Uterus (tissue), 3 donors: ENCODE measurements at regions not wholly inside any gene's neighbourhood (a gene's known extent, or its start where the extent isn't known, plus 50 kb on each side); places are given as distances from the start of the nearest gene placed in this dataset.
"Not testable (repeated sequence)": the region's sequence is repeated elsewhere in the genome, so short reads cannot be mapped to it uniquely, and the experiment has no call there.

Experiments used
- DNase-seq, 2 donors: peaks; one replicate each; pipeline ENCODE4 v3.0.0-alpha.2; 2019 to 2020
- H3K27ac ChIP-seq, 2 donors: fragments of 200-600 bp; sonication (generic); 1 replicate in 1 of 2; 2 replicates in 1 of 2; pipeline ENCODE4 v1.5.1; 2016 to 2018
- H3K27me3 ChIP-seq, 2 donors: fragments of 200-600 bp; sonication (generic); one replicate each; pipeline ENCODE4 v1.5.1; 2018 to 2019; ENCODE audit warnings: control low read depth in 1 of 2
- H3K36me3 ChIP-seq, 2 donors: fragments of 200-600 bp; sonication (generic); one replicate each; pipeline ENCODE4 v1.5.1; 2019; ENCODE audit warnings: control low read depth in 1 of 2
- H3K4me1 ChIP-seq, 2 donors: fragments of 200-600 bp; sonication (generic); one replicate each; pipeline ENCODE4 v1.5.1; 2018 to 2019; ENCODE audit warnings: control low read depth in 1 of 2
- H3K4me3 ChIP-seq, 2 donors: fragments of 200-600 bp; sonication (generic); 1 replicate in 1 of 2; 2 replicates in 1 of 2; pipeline ENCODE4 v1.5.1; 2018 to 2019; ENCODE audit warnings: mild to moderate bottlenecking in 1 of 2
- H3K9me3 ChIP-seq, 2 donors: fragments of 200-600 bp; sonication (generic); one replicate each; pipeline ENCODE4 v1.5.1; 2019; ENCODE audit warnings: control low read depth in 1 of 2
- POLR2A ChIP-seq, 2 donors: fragments of 450-650 bp; IDR thresholded peaks; one replicate each; pipeline ENCODE4 v1.6.1; 2016; ENCODE audit warnings: antibody characterized with exemption in 2 of 2, mild to moderate bottlenecking in 1 of 2, moderate library complexity in 1 of 2
- intact Hi-C: fragments of 100-400 bp; cut with DNase I; formaldehyde crosslinking; loops from one replicate; pipeline ENCODE4 v1.15.1; 2023; ENCODE audit warnings: low total_unique reads
- TF ChIP-seq, protein P1 (sequence below), 4 experiments: fragments of 200-600 bp in 2 of 4; fragments of 450-650 bp in 2 of 4; sonication (generic) in 2 of 4; IDR thresholded peaks; one replicate each; pipeline ENCODE4 v1.5.1; 2016 to 2019; ENCODE audit warnings: antibody characterized with exemption in 4 of 4, mild to moderate bottlenecking in 2 of 4, moderate library complexity in 1 of 4
- donor health status: DM: yes; HTN: yes; CAD: no.

DNA sequence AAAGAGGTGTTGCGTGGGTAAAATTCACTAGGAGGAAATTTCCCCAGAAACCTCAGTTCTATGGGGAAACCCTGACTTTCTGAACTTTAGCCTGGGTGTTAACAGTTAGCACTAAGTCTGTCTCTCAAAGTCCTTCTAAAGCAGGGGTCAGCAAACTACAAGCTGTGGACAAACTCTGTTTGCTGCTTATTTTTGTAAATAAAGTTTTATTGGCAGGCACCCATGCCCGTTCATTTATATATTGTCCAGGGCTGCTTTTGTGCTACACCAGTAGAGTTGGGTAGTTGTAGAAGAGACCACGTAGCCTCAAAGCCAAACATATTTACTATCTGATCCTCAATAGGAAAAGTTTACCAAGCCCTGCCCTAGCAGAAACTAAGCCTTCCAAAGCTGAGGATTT, 159.7 kb downstream of the USP31 start:
- TF ChIP-seq POLR2A (IDR thresholded peaks at IDR 0.05) = no peak
- TF ChIP-seq, protein P1, sequence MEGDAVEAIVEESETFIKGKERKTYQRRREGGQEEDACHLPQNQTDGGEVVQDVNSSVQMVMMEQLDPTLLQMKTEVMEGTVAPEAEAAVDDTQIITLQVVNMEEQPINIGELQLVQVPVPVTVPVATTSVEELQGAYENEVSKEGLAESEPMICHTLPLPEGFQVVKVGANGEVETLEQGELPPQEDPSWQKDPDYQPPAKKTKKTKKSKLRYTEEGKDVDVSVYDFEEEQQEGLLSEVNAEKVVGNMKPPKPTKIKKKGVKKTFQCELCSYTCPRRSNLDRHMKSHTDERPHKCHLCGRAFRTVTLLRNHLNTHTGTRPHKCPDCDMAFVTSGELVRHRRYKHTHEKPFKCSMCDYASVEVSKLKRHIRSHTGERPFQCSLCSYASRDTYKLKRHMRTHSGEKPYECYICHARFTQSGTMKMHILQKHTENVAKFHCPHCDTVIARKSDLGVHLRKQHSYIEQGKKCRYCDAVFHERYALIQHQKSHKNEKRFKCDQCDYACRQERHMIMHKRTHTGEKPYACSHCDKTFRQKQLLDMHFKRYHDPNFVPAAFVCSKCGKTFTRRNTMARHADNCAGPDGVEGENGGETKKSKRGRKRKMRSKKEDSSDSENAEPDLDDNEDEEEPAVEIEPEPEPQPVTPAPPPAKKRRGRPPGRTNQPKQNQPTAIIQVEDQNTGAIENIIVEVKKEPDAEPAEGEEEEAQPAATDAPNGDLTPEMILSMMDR (IDR thresholded peaks at IDR 0.05) = no peak
- peaks cover 0 to 2% of the 10 kb centered on the region in 2 donors for H3K9me3 ChIP-seq

DNA sequence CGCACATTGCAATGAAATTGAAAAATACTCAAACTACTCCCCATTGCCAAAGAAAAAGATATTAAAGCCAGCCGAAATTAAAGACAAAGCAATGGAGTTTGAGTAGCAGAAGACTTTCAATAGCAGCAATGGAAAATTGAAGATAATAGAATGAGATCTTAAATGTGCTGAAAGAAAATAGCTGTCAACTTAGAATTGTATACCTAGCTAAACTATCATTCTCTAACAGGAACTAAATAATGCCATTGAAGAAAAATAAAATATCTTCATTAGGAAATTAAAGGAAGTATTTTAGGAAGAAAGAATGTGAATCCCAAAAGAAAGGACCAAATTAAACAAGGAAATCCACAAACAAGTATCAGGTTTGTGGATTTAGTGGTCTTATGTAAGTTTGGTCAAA, 165.6 kb downstream of the USP31 start:
- H3K9me3 ChIP-seq = peaks cover 0 to 11% of the 10 kb centered on the region in 2 donors
- H3K27me3 ChIP-seq = no peaks in the 10 kb centered on the region
- H3K4me1 ChIP-seq = no peaks in the 10 kb centered on the region
- intact Hi-C loops = no loop called here
- no peak overlapping the region for H3K27ac ChIP-seq
- no peak for DNase-seq
- H3K36me3 ChIP-seq = no peaks in the 10 kb centered on the region
- H3K4me3 ChIP-seq = no peak overlapping the region
- no peak for TF ChIP-seq POLR2A (IDR thresholded peaks at IDR 0.05)

More for the DNA sequence above, 159.7 kb downstream of the USP31 start:
- intact Hi-C loops = no loop called here
- Histone ChIP-seq H3K36me3 (no peaks in the 10 kb centered on the region), H3K4me3 (no peak overlapping the region), H3K27ac (no peak overlapping the region), H3K4me1 (no peaks in the 10 kb centered on the region), H3K27me3 (no peaks in the 10 kb centered on the region)
- no peak for DNase-seq

DNA sequence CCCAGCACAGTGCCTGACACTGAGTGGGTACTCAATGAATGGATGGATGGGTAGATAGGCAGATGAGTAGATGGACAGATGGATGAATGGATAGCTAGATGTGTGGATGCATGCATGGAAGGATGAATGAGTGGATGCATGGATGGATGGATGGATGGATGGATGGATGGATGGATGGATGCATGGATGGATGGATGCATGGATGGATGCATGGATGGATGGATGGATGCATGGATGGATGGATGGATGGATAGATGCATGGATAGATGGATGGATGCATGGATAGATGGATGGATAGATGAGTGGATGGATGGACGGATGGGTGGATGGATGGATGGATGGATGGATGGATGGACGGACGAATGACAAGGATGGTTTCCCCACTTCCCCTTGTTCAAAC, 166.6 kb downstream of the HS3ST2 start:
- H3K27me3 ChIP-seq, intact Hi-C loops, H3K36me3 ChIP-seq, H3K4me3 ChIP-seq, DNase-seq, H3K4me1 ChIP-seq, H3K27ac ChIP-seq: not testable (repeated sequence)
- peaks cover 0 to 11% of the 10 kb centered on the region in 2 donors for H3K9me3 ChIP-seq

DNA sequence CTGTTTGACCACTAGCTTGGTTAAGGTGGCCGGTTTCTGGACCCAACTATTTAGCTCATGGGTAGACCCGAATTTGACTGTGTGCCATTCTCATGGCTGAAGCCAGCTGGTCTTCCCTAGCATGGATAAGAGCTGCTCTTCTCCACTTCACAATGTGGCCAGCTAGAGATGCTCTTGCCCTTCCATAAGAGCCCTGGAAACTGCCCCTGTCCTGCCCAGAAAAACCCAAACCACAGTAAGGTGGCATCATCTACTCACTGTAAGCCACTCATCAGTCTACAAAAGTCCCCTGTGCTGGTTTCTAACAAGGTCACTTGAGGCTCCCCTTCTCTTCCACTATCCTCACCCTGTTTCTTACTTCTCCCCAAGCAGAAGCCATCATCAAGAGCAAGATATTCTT, 165.1 kb downstream of the HS3ST2 start:
- no peak overlapping the region for H3K27ac ChIP-seq
- H3K4me3 ChIP-seq = no peak overlapping the region
- H3K9me3 ChIP-seq = peaks cover 0 to 5% of the 10 kb centered on the region in 2 donors
- H3K36me3 ChIP-seq = no peaks in the 10 kb centered on the region
- TF ChIP-seq, protein P1 (IDR thresholded peaks at IDR 0.05) = no peak
- no peak for TF ChIP-seq POLR2A (IDR thresholded peaks at IDR 0.05)
- intact Hi-C loops = no loop called here
- DNase-seq = no peak
- no peaks in the 10 kb centered on the region for H3K27me3 ChIP-seq
- no peaks in the 10 kb centered on the region for H3K4me1 ChIP-seq

DNA sequence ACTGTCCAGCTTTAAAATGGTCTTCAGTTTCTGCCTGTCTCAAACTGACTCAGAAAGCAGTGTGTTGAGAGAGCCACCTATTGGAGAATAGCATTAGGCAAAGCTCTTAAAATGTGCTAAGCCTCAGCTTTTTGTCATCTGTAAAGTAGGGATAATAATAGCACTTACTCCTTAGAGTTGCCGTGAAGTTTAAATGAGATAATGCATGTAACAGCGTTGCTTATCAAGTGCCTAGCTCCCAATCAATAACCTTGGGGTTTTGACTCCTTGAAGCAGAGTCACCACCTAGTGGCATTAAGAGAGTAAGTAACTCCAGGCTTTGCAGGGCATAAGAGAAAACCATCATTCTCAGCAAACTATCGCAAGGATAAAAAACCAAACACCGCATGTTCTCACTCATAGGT, 163.3 kb downstream of the HS3ST2 start:
- Histone ChIP-seq H3K27me3 (no peaks in the 10 kb centered on the region), H3K9me3 (no peaks in the 10 kb centered on the region), H3K4me1 (no peaks in the 10 kb centered on the region), H3K4me3 (no peak overlapping the region), H3K36me3 (no peaks in the 10 kb centered on the region), H3K27ac (no peak overlapping the region)
- no peak for DNase-seq
- no peak for TF ChIP-seq POLR2A (IDR thresholded peaks at IDR 0.05)
- TF ChIP-seq, protein P1 (IDR thresholded peaks at IDR 0.05) = peak in 2 of 4 experiments; percentile 20 to 32
- intact Hi-C loops = no loop called here

DNA sequence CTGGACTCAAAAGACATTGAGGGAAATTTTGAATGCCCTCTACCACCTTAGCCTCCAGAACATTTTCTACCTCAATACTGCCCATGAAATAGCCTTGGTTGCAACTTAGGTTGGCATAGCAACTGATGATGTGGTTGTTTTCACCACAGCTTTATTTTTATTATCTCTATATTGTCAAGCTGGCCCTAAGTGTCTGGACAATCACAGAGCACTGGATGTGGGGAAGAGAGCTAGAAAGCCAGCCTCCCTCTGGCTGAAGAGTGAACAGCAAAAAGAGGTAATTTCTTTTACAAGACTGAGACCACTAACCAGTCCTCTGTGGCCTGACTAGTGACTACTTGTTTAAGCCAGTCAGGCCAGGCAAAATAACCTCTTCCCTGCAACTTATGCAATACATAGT, 159.6 kb downstream of the HS3ST2 start:
- no peak for DNase-seq
- Histone ChIP-seq H3K27me3 (no peaks in the 10 kb centered on the region), H3K27ac (no peak overlapping the region), H3K4me1 (no peaks in the 10 kb centered on the region), H3K4me3 (no peak overlapping the region), H3K9me3 (no peaks in the 10 kb centered on the region), H3K36me3 (no peaks in the 10 kb centered on the region)
- TF ChIP-seq, protein P1 (IDR thresholded peaks at IDR 0.05) = no peak
- no peak for TF ChIP-seq POLR2A (IDR thresholded peaks at IDR 0.05)
- intact Hi-C loops = no loop called here
